ENCODE measurements at regions not wholly inside any gene's neighbourhood (a gene's known extent, or its start where the extent isn't known, plus 50 kb on each side); places are given as distances from the start of the nearest gene placed in this dataset.
A peak's percentile ranks its signal among the peaks of the same experiment; 100 is the strongest.

DNA sequence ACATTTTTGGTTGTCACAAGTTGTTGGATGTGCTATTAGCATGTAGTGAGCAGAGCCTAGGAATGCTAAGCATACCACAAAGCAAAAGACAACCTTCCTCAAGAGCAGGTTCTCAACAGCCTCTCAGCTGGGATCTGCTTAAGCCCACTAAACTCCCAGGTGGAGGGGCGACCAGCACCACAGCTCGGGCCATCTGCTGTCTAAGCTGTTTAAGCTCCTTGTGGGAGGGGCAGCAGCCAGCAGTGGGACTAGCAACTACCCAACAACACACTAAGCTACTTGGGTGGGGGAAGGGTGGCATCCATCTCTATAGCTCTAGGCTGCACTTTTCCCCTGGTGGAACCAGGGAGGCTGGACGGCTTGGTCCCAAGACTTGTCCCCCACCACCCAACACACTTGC lies 1052.7 kb upstream of the ARRDC3 start (continued):
- TF ChIP-seq BHLHE40 (IDR thresholded peaks at IDR 0.05; ENCODE audit: borderline replicate concordance in 1 of 2, low read depth in 2 of 2, low read length in 1 of 2) = no peak
- no peak for TF ChIP-seq ETV6 (conservative IDR thresholded peaks at IDR 0.05 in 1 of 2, IDR thresholded peaks at IDR 0.05 in 1 of 2; ENCODE audit: borderline replicate concordance in 1 of 2, low read depth in 1 of 2)
- TF ChIP-seq MXI1 (IDR thresholded peaks at IDR 0.05; ENCODE audit: low read depth, low read length) = no peak
- TF ChIP-seq, protein P1, sequence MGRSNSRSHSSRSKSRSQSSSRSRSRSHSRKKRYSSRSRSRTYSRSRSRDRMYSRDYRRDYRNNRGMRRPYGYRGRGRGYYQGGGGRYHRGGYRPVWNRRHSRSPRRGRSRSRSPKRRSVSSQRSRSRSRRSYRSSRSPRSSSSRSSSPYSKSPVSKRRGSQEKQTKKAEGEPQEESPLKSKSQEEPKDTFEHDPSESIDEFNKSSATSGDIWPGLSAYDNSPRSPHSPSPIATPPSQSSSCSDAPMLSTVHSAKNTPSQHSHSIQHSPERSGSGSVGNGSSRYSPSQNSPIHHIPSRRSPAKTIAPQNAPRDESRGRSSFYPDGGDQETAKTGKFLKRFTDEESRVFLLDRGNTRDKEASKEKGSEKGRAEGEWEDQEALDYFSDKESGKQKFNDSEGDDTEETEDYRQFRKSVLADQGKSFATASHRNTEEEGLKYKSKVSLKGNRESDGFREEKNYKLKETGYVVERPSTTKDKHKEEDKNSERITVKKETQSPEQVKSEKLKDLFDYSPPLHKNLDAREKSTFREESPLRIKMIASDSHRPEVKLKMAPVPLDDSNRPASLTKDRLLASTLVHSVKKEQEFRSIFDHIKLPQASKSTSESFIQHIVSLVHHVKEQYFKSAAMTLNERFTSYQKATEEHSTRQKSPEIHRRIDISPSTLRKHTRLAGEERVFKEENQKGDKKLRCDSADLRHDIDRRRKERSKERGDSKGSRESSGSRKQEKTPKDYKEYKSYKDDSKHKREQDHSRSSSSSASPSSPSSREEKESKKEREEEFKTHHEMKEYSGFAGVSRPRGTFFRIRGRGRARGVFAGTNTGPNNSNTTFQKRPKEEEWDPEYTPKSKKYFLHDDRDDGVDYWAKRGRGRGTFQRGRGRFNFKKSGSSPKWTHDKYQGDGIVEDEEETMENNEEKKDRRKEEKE (IDR thresholded peaks at IDR 0.05) = no peak
- TF ChIP-seq, protein P2, sequence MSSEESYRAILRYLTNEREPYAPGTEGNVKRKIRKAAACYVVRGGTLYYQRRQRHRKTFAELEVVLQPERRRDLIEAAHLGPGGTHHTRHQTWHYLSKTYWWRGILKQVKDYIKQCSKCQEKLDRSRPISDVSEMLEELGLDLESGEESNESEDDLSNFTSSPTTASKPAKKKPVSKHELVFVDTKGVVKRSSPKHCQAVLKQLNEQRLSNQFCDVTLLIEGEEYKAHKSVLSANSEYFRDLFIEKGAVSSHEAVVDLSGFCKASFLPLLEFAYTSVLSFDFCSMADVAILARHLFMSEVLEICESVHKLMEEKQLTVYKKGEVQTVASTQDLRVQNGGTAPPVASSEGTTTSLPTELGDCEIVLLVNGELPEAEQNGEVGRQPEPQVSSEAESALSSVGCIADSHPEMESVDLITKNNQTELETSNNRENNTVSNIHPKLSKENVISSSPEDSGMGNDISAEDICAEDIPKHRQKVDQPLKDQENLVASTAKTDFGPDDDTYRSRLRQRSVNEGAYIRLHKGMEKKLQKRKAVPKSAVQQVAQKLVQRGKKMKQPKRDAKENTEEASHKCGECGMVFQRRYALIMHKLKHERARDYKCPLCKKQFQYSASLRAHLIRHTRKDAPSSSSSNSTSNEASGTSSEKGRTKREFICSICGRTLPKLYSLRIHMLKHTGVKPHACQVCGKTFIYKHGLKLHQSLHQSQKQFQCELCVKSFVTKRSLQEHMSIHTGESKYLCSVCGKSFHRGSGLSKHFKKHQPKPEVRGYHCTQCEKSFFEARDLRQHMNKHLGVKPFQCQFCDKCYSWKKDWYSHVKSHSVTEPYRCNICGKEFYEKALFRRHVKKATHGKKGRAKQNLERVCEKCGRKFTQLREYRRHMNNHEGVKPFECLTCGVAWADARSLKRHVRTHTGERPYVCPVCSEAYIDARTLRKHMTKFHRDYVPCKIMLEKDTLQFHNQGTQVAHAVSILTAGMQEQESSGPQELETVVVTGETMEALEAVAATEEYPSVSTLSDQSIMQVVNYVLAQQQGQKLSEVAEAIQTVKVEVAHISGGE (CRISPR knock-in tag; IDR thresholded peaks at IDR 0.05) = no peak

DNA sequence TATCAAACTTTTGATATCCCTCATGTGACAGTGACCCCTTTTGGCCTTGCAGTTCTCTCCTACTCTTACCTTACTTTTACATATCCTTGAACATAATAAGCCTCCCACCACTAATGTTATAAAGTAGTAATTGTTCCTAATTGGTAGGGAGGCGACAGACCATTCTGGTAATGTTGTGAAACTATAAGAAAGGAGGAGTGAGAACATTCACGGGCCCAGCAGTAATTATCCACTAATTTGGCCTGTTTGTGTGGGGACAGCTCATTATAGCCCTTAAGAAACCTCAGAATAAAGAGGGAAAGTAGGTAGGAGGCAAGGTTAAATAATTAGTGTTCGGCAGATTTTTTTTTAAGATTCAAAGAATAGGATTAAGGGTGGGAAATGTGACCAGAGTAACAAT lies 1046.5 kb upstream of the ARRDC3 start:
- H3K27me3 ChIP-seq (replicated peaks in 1 of 2; ENCODE audit: control insufficient read depth in 2 of 2, insufficient read depth in 2 of 2, low read length in 1 of 2) = no peaks in the 10 kb centered on the region
- SMC1A ChIA-PET (ENCODE audit: uncharacterized antibody, unreplicated experiment) = no interaction called here
- no peaks in the 10 kb centered on the region for H4K20me1 ChIP-seq (ENCODE audit: control insufficient read depth, insufficient read depth)
- RAD21 ChIA-PET (ENCODE audit: unreplicated experiment) = no interaction called here
- no peaks in the 10 kb centered on the region for H3K9me3 ChIP-seq (replicated peaks; ENCODE audit: control insufficient read depth, insufficient read depth, low read length)
- no peak overlapping the region for H3K4me3 ChIP-seq
- CTCF ChIA-PET = interaction anchor here (0.6 kb wide), 1 partner anchor 41 kb away, joined by 3 read pairs; no protein-coding TSS in a partner anchor
- ATAC-seq (no peak), FAIRE-seq (no peak), DNase-seq (ENCODE audit: low read depth, low spot score) (no peak)
- no peaks in the 10 kb centered on the region for H3K36me3 ChIP-seq (ENCODE audit: control insufficient read depth in 2 of 2, insufficient read depth in 2 of 2, low read length in 1 of 2)
- POLR2A ChIA-PET = no interaction called here
- BruUV-seq (replicated peaks) = no TSS peak
- H2AFZ ChIP-seq (ENCODE audit: control insufficient read depth, low read depth, low read length) = no peak overlapping the region
- in situ Hi-C loops (cut with MboI) = no loop called here
- no peak overlapping the region for H3K27ac ChIP-seq (ENCODE audit: control insufficient read depth, insufficient read depth)
- TF ChIP-seq, protein P3, sequence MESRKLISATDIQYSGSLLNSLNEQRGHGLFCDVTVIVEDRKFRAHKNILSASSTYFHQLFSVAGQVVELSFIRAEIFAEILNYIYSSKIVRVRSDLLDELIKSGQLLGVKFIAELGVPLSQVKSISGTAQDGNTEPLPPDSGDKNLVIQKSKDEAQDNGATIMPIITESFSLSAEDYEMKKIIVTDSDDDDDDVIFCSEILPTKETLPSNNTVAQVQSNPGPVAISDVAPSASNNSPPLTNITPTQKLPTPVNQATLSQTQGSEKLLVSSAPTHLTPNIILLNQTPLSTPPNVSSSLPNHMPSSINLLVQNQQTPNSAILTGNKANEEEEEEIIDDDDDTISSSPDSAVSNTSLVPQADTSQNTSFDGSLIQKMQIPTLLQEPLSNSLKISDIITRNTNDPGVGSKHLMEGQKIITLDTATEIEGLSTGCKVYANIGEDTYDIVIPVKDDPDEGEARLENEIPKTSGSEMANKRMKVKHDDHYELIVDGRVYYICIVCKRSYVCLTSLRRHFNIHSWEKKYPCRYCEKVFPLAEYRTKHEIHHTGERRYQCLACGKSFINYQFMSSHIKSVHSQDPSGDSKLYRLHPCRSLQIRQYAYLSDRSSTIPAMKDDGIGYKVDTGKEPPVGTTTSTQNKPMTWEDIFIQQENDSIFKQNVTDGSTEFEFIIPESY (IDR thresholded peaks at IDR 0.05) = no peak
- peak; percentile 81 for TF ChIP-seq MTA2 (IDR thresholded peaks at IDR 0.05; ENCODE audit: low read depth)
- intact Hi-C loops (cut with micrococcal nuclease; ENCODE audit: unreplicated experiment) = no loop called here
- no peak overlapping the region for H3K4me2 ChIP-seq (ENCODE audit: control insufficient read depth, insufficient read depth)
- WGBS (ENCODE audit: insufficient coverage, insufficient replicate concordance, low lambda C conversion rate, missing lambda C conversion rate) = 0% methylated on average over 3 of the region's 3 CpGs
- H3K4me1 ChIP-seq (ENCODE audit: control insufficient read depth, insufficient read depth, low read length) = no peaks in the 10 kb centered on the region
- no peak overlapping the region for H3K9ac ChIP-seq (ENCODE audit: control insufficient read depth, insufficient read depth, low read length)
- H3K79me2 ChIP-seq (ENCODE audit: control insufficient read depth, insufficient read depth, low read length) = no peaks in the 10 kb centered on the region

All from GM12878 (cell line).